GM18868 (cell line): ENCODE measurements at regions not wholly inside any gene's neighbourhood (a gene's known extent, or its start where the extent isn't known, plus 50 kb on each side); places are given as distances from the start of the nearest gene placed in this dataset.
"Not testable (repeated sequence)": the region's sequence is repeated elsewhere in the genome, so short reads cannot be mapped to it uniquely, and the experiment has no call there.

ENCODE experiments used
- ATAC-seq: cut with Tn5 transposase; IDR thresholded peaks from one replicate; pipeline ENCODE4 v1.9.1; 2021; ENCODE audit warnings: mild to moderate bottlenecking, moderate library complexity; ENCODE audit not compliant: unreplicated experiment

DNA sequence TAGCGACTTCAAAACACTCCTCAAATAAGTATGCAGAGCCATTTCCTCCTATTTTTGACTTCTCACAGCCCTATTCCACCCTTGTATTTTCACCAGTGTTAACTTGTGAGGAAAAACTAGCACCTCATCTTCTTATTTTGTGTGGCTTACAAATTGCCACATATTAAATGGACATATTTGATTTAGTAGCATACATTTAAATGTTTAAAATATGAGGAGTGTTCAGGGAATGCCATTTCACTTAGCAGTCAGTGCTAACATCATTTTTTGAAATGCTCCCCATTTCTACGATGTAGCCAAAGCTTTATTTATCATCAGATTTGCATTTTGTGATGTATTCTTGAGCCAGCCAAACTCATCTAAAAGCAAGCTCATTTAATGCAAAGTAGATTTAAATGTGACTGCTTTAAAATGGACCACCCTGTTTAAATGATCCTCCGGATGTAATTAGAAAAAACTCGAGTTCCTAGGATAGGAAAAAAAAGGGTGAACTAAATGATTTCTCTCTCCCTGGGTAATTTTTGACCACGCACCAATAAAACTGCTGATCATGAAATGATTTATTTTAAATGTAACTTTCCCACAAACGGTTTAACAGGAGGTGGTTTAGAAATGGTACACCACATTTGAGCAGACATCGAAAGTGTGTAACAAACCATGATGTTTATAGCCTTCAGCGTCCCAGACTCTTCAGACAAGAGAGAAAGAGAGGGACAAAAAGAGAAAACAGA is 172.6 kb downstream of the CD83 start:
- ATAC-seq: no peak

DNA sequence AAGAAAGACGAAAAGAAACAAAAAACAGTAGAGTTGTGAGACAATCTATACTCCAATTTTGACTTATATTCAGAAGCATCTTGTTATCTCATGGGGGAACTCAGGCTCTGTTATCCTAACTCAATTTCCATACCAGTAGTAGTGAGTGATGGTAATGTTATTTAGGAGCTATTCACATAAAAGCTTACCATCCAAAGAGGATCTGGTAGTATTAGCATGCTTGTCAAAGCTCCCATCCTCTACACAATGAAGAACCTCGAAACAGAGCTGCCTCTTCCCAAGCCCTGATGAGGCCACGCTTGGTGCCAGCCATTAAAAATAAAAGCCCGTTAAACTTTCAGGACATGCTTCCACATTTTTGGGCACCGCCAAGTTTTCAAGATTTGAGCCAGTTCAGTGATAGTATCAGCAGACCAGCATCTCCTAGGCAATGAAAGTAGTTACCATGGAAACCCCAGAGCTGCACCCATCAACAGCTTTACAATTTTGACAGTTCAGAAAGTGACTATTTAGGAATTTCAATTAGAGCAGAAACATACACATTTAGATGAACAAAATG is 173.3 kb downstream of the CD83 start:
- ATAC-seq: no peak

GRCh38 chr6:14291331-14291730 is 173.8 kb downstream of the CD83 start:
- no peak for ATAC-seq

- no peak for ATAC-seq
Measured at GRCh38 chr6:14292119-14292518, 174.5 kb downstream of the CD83 start.

GRCh38 chr6:14294270-14294951 is 176.8 kb downstream of the CD83 start:
- ATAC-seq: no peak

- not testable (repeated sequence) for ATAC-seq
Measured at GRCh38 chr6:14296698-14297097, 179.1 kb downstream of the CD83 start.

DNA sequence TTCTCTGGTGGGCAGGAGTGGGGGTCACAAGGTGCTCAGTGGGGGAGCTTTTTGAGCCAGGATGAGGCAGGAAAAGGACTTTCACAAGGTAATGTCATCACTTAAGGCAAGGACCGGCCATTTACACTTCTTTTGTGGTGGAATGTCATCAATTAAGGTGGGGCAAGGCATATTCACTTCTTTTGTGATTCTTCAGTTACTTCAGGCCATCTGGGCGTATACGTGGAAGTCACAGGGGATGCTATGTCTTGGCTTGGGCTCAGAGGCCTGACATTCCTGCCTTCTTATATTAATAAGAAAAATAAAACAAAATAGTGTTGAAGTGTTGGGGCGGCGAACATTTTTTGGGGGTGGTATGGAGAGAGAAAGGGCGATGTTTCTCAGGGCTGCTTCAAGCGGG is 179.5 kb downstream of the CD83 start:
- ATAC-seq: not testable (repeated sequence)

DNA sequence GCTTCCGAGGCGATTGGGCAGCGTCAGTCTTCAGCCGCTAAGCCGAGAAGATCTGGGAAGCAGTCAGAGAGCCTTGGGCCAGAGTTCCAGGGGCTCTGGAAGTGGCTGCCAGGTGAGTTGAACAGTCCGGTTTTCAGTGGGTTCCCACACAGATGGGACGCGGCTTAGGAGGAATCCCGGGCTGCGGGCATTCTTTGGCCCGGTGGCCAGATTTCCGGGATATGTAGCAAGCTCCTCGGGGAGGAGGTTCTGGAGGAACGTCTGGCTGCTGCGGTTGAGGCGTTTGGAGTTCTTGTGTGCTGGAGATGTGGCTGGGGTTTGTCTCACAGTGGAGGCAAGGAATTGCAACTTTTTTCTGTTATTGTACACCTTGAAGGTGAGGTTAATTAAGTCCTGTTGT is 182.6 kb downstream of the CD83 start:
- ATAC-seq: not testable (repeated sequence)

DNA sequence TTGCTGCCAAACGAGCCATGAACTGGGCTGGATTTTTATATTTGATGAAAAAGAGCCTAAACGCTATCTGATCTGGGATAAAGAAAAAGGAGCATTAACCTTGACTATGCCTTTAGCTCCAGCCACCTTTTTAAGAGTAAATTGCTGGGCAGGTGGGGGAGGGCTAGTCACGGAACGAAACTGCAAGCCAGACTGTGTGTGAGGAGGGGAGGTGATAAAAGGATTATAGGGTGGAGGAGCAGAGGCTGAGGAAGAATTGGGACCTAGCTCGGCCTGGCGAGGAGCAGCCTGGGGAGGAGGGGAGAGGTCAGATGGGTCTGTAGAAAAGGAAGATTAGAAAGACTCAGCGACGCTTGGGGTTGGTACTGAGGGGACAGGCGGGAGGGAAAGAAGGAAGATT is 183.1 kb downstream of the CD83 start:
- not testable (repeated sequence) for ATAC-seq

- ATAC-seq: not testable (repeated sequence)
Measured at GRCh38 chr6:14301477-14301876, 183.9 kb downstream of the CD83 start.

DNA sequence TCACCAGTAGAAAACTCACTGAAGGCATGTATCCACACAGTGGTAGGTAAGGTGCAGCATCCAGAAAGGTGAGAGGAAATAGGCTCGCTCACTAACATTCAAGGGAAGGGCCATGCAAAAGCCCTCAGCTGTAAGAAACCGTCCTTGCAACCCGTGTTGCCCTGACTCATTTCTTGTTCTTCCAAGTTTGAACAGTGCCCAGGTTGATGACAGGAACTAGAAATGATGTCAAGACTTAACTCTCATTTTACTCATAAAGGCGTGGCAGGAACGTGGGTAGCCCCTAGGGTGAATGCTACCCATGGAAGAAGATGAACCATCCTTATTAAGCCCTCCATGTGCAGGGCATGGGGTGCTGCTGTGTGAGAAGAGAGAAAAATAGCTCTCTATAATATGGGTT is 187.6 kb downstream of the CD83 start:
- no peak for ATAC-seq

DNA sequence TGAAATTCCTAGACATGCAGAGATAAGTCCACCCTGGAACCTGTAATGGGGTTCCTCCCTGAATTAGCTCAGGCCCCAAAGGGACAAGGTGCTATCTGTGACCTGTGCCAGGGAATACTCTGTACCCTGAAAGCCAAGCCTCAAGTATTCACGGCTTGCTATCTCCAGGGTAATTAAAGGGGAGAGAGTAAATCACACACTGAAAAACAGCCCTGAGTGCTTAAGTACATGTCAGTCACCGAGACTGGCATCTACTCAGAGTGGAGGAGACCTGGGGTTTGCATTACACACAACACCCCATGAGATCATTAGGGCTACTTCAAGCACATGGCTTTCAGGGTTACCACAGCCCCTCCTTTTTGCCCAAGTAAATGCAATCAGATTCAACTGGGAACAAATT is 188.1 kb downstream of the CD83 start:
- no peak for ATAC-seq

- ATAC-seq: no peak
Measured at GRCh38 chr6:14306151-14306906, 188.8 kb downstream of the CD83 start.

- ATAC-seq: no peak
Measured at GRCh38 chr6:14309516-14309915, 191.9 kb downstream of the CD83 start.

DNA sequence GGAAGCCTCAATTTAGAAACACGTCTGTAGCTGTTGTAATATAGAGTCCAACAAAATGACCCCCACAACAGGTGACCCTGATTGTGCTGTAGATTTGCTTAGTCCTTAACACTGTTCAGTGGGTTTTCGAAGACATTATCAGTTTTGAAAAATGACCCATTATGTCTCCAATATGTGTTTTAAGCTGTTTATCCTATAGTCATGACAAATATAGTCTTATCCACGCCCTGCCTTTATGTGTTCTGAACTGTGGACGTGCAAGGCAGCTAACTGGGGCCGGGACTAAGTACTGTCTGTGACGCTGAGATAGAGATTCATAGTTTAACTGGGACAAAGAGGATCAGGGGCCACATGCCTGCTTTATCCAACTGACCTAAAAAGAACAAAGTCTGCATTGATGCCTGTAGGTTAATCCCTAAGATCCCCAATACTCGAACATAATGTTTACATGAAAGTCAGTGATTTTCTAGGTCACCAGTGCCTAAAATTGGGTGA is 192.4 kb downstream of the CD83 start:
- ATAC-seq: no peak

GRCh38 chr6:14310960-14311359 is 193.4 kb downstream of the CD83 start:
- ATAC-seq: no peak

GRCh38 chr6:14312587-14312986 is 195.0 kb downstream of the CD83 start:
- ATAC-seq: peak; percentile 61

- ATAC-seq: peak; percentile 59
Measured at GRCh38 chr6:14313248-14313647, 195.7 kb downstream of the CD83 start.

- no peak for ATAC-seq
Measured at GRCh38 chr6:14315353-14315752, 197.8 kb downstream of the CD83 start.

- no peak for ATAC-seq
Measured at GRCh38 chr6:14316651-14317386, 199.2 kb downstream of the CD83 start.
